ENCODE measurements at regions not wholly inside any gene's neighbourhood (a gene's known extent, or its start where the extent isn't known, plus 50 kb on each side); places are given as distances from the start of the nearest gene placed in this dataset.
"Not testable (repeated sequence)": the region's sequence is repeated elsewhere in the genome, so short reads cannot be mapped to it uniquely, and the experiment has no call there.

- peak; percentile 34 for DNase-seq
These were observed 718.8 kb upstream of the PKDCC start for GRCh38 chr2:41329040-41329439.

GRCh38 chr2:41334159-41334558 lies 713.7 kb upstream of the PKDCC start:
- no peak for DNase-seq

- DNase-seq: not testable (repeated sequence)
These were observed 712.2 kb upstream of the PKDCC start for GRCh38 chr2:41335573-41335972.

- no peak for DNase-seq
These were observed 709.9 kb upstream of the PKDCC start for GRCh38 chr2:41337956-41338355.

- no peak for DNase-seq
These were observed 703.3 kb upstream of the PKDCC start for GRCh38 chr2:41344529-41344928.

GRCh38 chr2:41353060-41353459 lies 694.8 kb upstream of the PKDCC start:
- DNase-seq: no peak

- no peak for DNase-seq
These were observed 692.0 kb upstream of the PKDCC start for GRCh38 chr2:41355794-41356193.

- no peak for DNase-seq
These were observed 683.0 kb upstream of the PKDCC start for GRCh38 chr2:41364842-41365241.

GRCh38 chr2:41375901-41376300 lies 671.9 kb upstream of the PKDCC start:
- no peak for DNase-seq

GRCh38 chr2:41377837-41378236 lies 670.0 kb upstream of the PKDCC start:
- DNase-seq: no peak

GRCh38 chr2:41378420-41378819 lies 669.4 kb upstream of the PKDCC start:
- no peak for DNase-seq

- DNase-seq: no peak
These were observed 668.2 kb upstream of the PKDCC start for GRCh38 chr2:41379496-41380221.

GRCh38 chr2:41381701-41382100 lies 666.1 kb upstream of the PKDCC start:
- no peak for DNase-seq

- no peak for DNase-seq
These were observed 660.3 kb upstream of the PKDCC start for GRCh38 chr2:41387519-41387918.

- DNase-seq: no peak
These were observed 654.2 kb upstream of the PKDCC start for GRCh38 chr2:41393621-41394020.

GRCh38 chr2:41394541-41394940 lies 653.3 kb upstream of the PKDCC start:
- no peak for DNase-seq

GRCh38 chr2:41395692-41396091 lies 652.1 kb upstream of the PKDCC start:
- no peak for DNase-seq

- DNase-seq: no peak
These were observed 648.3 kb upstream of the PKDCC start for GRCh38 chr2:41399437-41400087.

GRCh38 chr2:41400088-41400665 lies 647.6 kb upstream of the PKDCC start:
- peak; percentile 56 for DNase-seq

- no peak for DNase-seq
These were observed 642.4 kb upstream of the PKDCC start for GRCh38 chr2:41405441-41405840.

GRCh38 chr2:41409328-41409727 lies 638.5 kb upstream of the PKDCC start:
- no peak for DNase-seq

GRCh38 chr2:41410011-41410410 lies 637.8 kb upstream of the PKDCC start:
- DNase-seq: peak; percentile 41

- no peak for DNase-seq
These were observed 633.9 kb upstream of the PKDCC start for GRCh38 chr2:41413813-41414485.
